ENCODE measurements at regions not wholly inside any gene's neighbourhood (a gene's known extent, or its start where the extent isn't known, plus 50 kb on each side); places are given as distances from the start of the nearest gene placed in this dataset.
A peak's percentile ranks its signal among the peaks of the same experiment; 100 is the strongest.

DNA sequence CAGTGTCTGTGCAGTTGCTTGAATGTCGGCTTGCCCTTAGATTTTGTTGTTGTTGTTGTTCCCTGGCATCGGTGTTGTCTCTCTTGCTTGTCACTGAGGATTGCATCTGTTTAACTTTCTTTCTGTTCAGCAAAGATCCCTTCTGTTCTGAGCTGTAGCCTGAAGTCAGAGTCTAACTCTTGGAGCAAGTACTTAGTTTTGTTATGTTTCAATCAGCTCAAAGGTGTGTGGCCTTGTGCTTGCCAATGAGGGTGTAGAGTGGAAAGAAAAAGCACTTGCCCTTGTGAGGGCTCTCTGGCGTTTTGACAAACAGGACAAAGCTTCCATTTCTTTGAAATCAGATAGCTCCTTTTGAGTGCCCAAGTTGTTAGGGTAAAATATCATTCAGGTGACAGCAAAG lies 757.1 kb upstream of the CDH7 start:
- peak in 1 of 51 donors; percentile 4 for DNase-seq

DNA sequence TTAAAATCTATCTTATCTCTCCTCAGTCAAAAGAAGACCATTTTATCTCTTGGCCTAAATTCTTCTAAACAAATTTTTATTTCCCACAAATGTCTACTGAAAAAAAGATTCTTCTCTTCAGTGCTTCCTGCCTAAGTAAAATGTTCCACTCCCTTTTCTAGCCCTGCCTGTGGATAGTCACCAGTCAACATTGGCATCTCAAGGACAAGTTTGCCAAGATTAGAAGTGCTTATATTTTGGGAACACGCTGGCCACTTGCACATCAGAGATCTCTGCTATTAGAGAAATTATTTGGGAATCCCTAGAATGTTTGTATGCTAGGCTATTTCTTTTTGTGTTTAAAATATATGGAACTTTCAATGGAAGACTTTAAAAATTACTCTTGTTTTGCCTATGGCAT lies 758.2 kb upstream of the CDH7 start:
- DNase-seq = no peak

DNA sequence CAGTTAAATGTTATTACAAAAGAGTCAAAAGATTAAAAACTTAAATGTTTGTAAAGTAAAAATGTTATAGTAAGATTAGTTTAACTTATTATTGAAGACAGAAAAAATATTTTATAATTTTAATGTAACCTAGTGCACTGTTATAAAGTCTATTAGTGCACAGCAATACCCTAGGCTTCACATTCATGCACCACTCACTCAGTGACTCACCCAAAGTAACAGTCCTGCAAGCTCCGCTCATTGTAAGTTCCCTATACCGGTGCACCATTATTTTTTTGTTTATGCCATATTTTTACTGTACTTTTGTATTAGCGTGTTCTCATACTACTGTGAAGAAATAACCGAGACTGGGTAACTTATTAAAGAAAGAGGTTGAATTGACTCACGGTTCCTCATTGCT lies 759.7 kb upstream of the CDH7 start:
- DNase-seq = no peak

DNA sequence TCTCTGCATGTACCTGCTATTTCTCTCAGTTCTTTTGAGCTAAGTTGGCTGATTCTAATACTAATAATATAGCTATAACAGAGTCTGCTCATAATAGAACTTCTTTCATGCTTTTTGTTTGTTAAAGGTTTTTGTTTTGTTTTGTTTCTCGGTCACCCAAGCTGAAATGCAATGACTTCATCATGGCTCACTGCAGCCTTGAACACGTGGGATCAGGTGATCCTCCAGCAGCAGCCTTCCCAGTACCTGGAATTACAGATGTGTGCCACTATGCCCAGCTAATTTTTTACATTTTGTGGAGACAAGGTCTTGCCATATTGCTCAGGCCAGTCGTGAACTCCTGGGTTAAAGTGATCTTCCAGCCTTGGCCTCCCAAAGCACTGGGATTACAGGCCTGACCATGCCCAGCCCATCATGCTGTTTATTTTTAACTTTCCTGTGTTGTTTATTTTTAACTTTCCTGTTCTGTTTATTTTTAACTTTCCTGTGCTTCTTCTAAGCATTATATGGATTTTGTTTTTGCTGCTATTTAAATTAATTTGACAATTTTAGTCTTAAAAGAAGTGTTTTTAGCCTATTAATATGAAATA lies 763.8 kb upstream of the CDH7 start:
- DNase-seq = no peak

DNA sequence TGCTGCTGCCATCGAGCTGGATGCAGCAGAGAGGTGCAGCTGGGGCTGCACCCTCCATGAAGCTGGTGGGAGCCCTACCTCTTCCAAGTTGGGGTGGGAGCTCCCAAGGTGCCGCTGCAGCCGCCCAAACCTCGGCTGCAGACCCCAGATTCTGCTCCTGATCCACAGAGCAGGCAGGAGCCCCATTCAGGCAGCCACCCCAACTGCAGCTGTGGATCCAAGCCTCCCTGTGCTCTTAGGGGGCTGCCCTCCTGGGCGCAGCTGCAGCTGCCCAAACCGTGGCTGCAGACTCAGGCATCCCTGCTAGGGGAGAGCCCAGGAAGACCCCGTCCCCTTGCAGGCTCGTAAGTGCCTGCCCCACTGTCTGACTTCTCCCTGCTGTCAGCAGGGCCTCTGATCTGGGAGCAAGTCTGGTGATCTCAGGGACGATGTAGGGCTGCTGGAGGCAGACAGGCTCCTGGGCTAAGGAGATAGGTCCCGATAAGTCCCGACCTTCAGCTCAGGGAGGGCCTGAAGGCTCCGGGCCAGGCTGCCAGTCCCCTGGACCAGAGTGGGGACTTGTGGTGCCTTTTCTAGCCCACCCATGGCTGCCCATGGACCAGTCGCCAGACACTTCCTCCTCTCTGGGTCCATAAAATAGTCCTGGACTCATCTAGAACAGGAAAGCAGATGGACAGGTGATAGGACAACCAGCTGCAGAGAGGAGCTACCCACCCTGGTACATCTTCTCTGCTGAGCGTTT lies 767.1 kb upstream of the CDH7 start:
- no peak for DNase-seq

DNA sequence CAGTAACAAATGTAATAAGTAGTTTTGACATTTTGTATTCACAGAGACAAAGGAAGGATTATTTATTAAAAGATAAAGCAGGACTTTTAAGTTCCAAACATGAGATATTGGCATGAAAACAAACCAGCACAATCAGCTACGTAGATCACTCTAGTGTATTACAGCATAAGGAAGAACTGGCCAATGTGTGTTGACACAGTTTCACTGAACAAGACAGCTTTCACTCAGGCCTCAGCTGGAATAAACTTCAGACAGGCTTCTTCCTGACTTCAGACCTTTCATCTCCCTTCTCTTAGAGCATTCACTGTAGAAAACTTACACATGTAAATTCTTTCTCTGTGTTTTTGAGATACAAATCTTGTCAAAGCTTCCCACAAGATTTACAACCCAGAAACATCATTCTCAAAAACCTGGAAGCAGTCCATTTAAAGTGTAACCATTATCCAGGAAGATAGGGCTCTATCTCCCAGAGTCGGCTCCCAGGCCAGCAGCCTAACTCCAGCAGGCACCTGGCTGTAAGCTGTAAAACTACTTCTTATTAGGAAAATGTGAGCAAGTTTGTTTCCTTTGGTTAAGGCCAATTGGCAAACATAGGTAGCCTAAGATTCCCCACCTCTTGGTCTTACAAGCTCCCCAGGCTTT lies 768.3 kb upstream of the CDH7 start:
- no peak for DNase-seq

DNA sequence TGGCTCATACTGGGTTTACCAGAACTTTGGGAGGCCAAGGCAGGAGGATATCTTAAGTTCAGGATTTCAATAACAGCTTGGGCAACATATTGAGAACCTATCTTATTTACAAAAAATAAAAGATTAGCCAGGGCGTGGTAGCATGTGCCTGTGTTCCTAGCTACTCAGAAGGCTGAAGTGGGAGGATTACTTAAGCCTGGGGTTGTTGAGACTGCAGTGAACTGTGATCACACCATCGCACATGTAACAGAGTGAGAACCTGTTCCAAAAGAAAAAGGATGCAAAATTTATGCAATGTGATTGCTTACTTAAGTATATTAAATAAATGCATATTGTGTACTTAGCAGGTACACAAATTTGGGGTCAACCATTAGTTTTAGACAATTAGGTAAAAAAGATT lies 768.9 kb upstream of the CDH7 start:
- DNase-seq = no peak

DNA sequence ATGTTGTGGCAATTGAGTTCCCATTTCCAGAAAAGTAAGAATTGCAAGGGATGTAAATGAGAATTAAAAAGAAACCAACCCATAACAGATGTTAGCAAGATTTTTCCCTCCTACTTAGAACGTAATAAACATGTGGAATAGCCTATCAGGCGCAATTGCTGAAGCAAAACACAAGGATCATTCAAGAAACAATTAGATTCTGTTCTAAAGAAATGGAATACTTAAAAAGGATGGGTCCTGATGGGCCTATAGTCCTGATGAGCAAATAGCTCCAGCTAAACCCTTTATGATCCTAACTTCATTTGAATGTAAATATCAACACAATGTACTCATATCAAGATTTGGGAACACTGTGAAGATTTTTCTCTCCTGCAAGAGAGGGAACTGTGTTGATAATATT lies 771.0 kb upstream of the CDH7 start:
- no peak for DNase-seq

DNA sequence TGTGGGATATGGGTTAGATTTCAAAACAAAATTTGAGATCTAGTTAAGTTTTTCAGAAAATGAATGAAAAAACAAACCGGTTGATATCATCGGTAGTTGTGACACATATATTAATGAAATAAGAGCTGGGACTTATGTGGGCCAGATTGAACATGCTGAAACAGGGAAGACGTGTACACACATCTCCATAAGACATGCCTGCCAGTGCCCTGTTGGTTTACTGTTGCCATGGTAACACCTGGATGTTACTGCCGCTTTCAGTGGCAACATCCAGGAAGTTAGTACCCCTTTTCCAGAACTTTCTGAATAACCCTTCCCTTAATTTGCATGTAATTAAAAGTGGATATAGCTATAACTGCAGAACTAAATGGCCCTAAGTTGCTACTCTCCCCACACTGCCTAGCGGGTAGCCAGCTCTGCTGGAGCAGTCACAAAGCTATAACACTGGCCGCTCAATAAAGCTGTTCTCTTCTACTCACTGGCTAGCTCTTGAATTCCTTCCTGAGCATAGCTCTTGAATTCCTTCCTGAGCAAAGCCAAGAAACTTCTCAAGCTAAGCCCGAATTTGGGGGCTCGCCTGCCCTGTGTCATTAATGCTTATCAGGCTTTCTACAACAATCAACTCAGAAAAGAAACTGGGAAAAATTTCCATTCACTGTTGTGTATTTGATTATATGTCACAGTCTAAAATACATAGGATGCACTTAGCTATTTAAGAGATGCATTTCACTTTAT lies 776.3 kb upstream of the CDH7 start:
- DNase-seq = no peak

DNA sequence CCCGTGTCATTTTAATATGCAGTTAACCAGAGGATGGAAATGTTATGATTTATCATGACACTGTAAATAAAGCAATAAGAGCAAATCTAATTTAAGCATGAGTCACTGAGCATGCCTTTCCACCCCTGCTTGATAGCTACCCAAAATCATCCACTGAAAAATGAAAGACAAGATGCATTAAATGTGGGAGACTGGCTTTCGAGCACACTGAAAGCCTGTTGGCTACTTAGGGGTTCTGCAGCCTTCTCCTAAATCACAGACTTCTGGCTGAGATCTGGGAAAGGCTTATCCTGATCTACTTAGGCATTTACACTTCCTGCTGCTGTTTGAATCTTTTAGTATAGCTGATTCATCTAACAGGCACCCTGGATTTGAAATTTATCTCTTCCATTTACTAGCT lies 778.3 kb upstream of the CDH7 start:
- DNase-seq = no peak

DNA sequence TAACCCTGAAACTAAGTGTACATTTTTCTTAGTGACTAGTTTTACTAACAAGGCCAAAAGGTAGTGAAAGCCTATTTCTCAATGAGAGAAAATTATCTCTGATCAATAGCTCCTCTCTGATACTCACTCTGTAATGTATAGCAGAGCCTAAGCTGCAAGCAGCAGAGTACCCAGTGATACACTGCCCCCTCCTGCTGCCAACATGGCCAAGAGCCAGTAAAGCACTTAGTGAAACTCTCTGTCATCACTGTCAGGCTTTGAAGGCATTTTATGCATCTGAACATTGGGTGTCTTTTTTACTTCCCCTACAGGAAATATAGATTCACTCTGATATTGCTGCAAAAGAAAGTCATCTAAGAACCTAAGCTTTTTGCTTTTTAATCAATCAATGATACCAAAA lies 784.1 kb upstream of the CDH7 start:
- peak in 1 of 51 donors; percentile 0 for DNase-seq

DNA sequence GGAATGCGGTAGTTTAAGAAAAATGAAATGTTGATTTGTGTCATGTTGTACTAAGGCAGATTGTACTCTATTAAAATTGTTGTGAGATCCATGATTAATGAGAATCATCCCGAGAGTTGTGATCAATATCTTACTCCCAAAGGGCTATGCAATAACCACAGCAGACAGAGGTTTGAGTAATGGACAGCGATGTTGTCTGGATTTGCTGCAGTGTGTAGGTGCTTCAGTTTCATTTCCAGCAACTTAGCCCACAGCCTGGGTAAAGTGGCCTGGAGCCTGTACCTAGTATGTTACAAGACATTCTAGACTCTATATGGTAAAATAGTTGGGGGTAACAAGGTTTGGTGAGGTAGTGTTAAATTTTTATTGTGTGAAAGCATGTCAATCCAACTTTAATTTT lies 794.3 kb upstream of the CDH7 start:
- no peak for DNase-seq

DNA sequence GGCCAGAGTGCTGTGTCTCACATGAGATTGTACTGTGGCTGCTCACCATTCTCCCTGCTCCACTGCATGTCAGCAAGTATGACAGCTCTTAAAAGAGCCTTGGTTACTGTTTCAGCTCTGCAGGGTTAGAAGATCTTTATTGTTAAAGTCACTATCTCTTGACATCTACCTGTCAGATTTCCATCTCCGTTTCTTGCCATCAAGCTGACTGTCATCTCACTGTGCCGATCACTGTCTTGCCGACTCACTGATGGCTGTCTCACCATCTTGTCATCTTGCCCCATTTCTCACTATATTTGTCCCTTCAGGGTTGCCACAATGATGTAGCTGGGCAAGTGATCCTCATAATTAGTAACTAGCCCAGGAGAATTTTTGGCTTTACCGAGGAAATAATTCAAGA lies 800.9 kb upstream of the CDH7 start:
- no peak for DNase-seq

DNA sequence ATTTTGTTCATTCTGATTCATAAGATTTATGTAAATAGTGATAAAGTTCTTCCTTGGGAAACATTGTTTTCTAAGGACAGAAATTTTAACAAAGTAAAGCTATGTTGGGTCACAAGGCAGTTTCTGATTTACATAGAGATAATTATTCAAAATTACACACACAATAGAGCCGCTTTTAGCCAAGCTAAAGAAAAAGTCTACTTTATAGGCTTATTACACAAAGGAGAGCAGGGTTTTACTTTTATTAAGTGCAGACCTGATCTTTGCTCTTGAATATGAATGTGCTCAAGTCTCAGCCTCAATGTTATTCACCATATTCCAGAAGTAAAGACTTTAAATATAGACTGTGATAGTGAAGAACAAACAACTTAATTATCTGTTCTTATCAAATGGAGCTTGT lies 787.8 kb upstream of the LINC00305 start:
- DNase-seq = no peak

DNA sequence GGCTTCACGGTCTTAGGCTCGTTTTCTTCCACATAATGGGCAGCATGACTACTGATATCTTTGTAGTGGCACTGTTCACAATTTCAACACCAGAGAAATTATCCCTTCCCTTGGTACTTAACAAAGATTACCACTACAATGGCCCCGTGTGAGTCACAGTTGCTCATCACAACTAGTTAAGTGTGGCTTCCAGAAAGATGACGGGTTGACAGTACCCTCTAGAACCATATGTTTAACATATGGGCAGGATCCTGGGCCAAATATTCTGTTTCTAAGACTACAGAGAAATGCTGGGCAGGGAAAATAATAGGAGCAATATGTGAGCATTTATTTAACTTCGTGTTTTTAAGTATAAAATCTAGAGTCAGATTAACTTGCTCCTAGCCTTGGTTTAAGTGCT lies 780.1 kb upstream of the LINC00305 start:
- peak in 1 of 51 donors; percentile 1 for DNase-seq

DNA sequence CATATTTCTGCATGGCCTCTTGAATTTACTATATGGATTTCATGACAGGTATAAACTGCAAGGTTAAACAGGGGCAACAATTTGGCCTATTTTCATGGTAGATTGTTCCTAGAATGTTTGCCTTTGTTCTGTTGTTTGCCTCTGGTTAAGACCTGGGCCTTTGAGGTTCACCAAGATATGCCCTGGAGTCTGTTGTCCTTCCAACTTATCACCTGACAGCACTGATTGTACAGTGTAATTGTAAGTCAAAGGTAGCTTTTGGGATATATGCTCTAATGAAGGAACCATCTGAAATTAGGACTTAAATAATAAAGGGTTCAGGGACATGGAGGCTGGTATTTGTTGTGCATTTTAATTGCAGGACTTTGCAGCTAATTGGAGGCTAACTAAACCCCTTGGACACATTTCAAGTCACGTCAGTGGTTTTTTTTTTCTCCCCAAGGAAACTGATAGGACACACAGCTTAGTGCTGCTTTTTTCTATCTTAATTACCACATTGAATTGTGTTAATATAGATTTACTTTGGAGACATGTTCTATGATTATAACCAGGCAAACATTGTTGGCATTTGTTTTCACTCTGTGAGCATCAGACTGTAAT lies 771.2 kb upstream of the LINC00305 start:
- no peak for DNase-seq

DNA sequence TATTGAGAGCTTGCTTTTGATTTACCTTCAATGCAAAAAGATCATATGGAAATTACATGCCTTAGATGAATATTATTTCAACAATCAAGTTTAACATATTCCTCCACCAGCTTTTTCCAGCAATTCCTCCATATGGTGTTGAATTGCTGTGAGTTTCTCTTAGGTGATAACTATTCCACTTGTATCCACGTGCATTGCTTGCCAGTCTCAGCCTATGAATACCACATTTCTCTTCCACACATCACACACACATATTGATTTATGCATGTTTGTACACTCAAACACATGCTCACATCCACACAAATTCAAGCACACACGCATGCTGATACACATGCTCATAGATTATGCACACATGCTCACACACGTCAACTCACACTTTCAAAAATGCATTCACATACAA lies 770.0 kb upstream of the LINC00305 start:
- no peak for DNase-seq

DNA sequence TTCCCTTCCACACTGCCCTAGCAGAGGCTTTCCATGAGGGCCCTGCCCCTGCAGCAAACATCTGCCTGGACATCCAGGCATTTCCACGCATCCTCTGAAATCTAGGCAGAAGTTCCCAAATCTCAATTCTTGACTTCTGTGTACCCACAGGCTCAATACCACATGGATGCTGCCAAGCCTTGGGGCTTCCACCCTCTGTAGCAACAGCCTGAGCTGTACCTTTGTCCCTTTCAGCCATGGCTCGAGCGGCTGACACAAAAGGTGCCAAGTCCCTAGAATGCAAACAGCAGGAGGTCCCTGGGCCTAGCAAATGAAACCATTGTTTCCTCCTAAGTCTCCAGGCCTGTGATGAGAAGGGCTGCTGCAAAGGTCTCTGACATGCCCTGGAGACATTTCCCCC lies 744.5 kb upstream of the LINC00305 start:
- no peak for DNase-seq

DNA sequence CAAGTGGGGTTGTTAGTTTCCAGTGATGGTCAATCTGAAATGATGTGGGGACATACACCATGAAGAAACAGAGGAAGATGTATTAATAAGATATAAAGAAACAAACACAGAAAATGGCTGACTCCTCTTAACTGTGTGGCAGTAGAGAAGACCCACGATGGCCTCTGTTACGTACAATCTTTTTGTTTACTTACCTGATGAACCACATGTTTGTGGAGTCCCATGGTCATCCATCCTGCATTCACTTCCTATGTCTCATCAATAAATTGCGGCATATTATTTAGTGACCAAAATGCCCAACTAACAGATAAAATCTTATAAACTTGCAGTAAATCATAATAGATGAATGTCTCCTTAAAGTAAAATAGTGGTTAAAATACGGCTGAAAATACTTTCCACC lies 740.1 kb upstream of the LINC00305 start:
- no peak for DNase-seq

DNA sequence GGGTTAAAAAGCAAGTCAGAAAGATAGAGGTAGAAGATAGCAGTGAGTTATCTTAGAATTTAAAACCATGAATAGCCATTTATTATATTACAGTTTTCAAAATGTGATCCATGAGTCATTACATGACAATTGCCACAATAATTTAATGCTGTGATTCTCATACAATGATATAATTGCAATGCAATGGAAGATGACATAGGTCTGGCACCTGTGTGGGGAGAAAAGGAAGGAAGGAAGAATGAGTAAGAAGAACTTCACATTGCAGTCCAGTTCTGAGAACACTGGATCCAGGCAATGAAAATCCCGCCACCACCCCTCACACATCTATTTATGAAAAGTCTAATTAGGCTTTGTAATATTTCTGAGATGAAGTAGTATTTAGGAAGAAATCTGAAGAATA lies 738.1 kb upstream of the LINC00305 start:
- DNase-seq = no peak

DNA sequence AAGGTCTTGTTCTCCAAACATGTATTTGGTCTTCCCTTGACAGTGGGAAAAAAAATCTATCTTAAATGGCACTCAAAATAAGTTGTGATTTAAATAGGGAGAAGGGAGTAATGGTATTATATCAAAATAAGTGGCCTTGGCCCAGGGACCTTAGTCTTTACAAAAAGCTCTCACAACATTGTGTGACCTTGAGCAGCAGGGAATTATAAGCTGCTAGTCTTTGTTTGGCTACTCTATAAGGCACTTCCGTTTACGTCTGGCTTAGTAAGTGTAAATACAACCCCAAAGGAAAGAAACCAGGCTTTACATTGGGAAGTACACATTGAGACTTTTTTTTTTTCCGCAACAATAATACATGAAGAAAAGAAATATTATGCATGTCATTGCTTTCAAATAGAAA lies 734.0 kb upstream of the LINC00305 start:
- DNase-seq = no peak

DNA sequence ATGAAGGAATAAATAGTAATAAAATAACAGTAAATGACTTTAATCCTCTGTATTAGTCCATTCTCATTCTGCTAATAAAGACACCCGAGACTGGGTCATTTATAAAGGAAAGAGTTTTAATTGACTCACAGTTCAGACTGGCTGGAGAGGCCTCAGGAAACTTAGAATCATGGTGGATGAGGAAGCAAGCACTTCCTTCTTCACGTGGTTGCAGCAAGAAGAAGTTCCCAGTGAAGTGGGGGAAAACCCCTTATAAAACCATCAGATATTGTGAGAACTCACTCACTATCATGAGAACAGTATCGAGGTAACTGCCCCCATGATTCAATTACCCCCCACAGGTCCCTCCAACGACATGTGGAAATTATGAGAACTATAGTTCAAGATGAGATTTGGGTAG lies 727.9 kb upstream of the LINC00305 start:
- no peak for DNase-seq
